ENCODE measurements at regions not wholly inside any gene's neighbourhood (a gene's known extent, or its start where the extent isn't known, plus 50 kb on each side); places are given as distances from the start of the nearest gene placed in this dataset.

GRCh38 chr4:163948920-163949455 is 454.5 kb downstream of the TMA16 start:
- Histone ChIP-seq H3K36me3 (no peaks in the 10 kb centered on the region), H3K4me3 (no peak overlapping the region), H3K4me1 (no peaks in the 10 kb centered on the region), H3K9me3 (peaks cover 3% of the 10 kb centered on the region), H3K27me3 (no peaks in the 10 kb centered on the region), H3K27ac (no peak overlapping the region)
- TF ChIP-seq EP300 (IDR thresholded peaks at IDR 0.05) (no peak), POLR2A (IDR thresholded peaks at IDR 0.05) (no peak), CTCF (IDR thresholded peaks at IDR 0.05) (no peak), POLR2AphosphoS5 (IDR thresholded peaks at IDR 0.05) (no peak)
- DNase-seq (ENCODE audit: low spot score in 2 of 2): no peak
- WGBS: 93% methylated on average over 9 of the region's 9 CpGs

DNA sequence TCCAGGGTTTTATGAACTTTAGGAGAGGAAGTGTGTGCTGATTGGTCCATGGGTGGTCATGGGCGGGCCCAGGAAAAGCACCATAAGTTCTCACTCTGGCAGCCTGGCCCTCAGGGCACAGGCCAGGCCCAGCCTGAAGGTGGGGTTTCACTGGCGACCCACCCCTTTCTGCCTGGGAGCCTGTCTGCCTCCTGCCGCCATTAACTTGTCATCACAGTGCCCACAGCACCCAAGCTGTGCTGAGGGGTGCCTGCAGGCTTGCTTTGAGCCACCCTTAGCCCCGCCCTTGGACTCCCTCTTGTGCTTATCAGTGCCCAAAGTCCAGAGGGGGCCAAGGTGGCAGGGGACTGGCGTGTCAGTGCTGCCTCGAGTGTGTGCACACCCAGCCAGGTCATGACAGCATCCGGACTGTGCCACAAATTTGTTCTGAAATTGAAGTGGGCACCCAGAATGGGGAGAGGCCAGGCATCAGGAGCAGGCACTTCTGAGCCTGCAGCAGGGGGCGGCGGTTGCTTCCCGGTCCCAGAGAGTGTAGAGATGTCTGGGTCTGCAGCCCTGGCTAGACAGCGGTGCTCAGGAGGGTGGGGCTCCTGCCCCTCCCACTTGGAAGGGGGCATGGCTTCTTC is 455.6 kb downstream of the TMA16 start:
- Histone ChIP-seq H3K4me3 (no peak overlapping the region), H3K36me3 (no peaks in the 10 kb centered on the region), H3K27me3 (no peaks in the 10 kb centered on the region), H3K27ac (no peak overlapping the region), H3K9me3 (peaks cover 3% of the 10 kb centered on the region), H3K4me1 (no peaks in the 10 kb centered on the region)
- WGBS: 97% methylated on average over 5 of the region's 11 CpGs
- TF ChIP-seq EP300 (IDR thresholded peaks at IDR 0.05): no peak
- TF ChIP-seq CTCF (IDR thresholded peaks at IDR 0.05): no peak
- TF ChIP-seq POLR2A (IDR thresholded peaks at IDR 0.05): no peak
- TF ChIP-seq POLR2AphosphoS5 (IDR thresholded peaks at IDR 0.05): no peak
- no peak for DNase-seq (ENCODE audit: low spot score in 2 of 2)

- TF ChIP-seq POLR2AphosphoS5 (IDR thresholded peaks at IDR 0.05) (no peak), POLR2A (IDR thresholded peaks at IDR 0.05) (no peak), EP300 (IDR thresholded peaks at IDR 0.05) (no peak), CTCF (IDR thresholded peaks at IDR 0.05) (no peak)
- 72% methylated on average over 4 of the region's 4 CpGs for whole genome bisulfite sequencing
- Histone ChIP-seq H3K4me1 (no peaks in the 10 kb centered on the region), H3K9me3 (no peaks in the 10 kb centered on the region), H3K36me3 (no peaks in the 10 kb centered on the region), H3K27ac (no peak overlapping the region), H3K27me3 (no peaks in the 10 kb centered on the region), H3K4me3 (no peak overlapping the region)
- no peak for DNase-seq (ENCODE audit: low spot score in 2 of 2)
Measured at GRCh38 chr4:163955288-163955687, 460.8 kb downstream of the TMA16 start.

DNA sequence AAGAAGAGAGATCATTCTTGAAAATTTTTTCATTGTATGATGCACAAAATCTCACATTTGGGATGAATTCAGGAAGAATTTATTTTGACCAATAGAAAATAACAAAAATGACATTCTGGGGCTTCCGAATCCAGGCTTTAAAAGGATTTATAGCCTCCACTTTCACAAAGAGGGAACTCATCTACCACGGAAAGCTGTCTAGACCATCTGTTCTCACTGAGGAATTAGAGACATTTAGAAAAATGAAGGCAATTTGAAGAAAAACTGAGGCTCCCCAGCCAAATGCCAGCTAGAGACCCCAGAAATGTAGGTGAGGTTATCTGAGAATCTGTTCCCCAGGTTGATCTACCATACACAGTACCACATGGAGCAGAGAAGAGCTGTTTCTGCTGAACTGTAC is 464.3 kb downstream of the TMA16 start:
- H3K4me3 ChIP-seq: no peak overlapping the region
- 67% methylated on average over 2 of the region's 2 CpGs for WGBS
- TF ChIP-seq EP300 (IDR thresholded peaks at IDR 0.05) (no peak), POLR2AphosphoS5 (IDR thresholded peaks at IDR 0.05) (no peak), CTCF (IDR thresholded peaks at IDR 0.05) (no peak), POLR2A (IDR thresholded peaks at IDR 0.05) (no peak)
- no peaks in the 10 kb centered on the region for H3K4me1 ChIP-seq
- no peaks in the 10 kb centered on the region for H3K9me3 ChIP-seq
- DNase-seq (ENCODE audit: low spot score in 2 of 2): no peak
- H3K36me3 ChIP-seq: no peaks in the 10 kb centered on the region
- no peak overlapping the region for H3K27ac ChIP-seq
- no peaks in the 10 kb centered on the region for H3K27me3 ChIP-seq

DNA sequence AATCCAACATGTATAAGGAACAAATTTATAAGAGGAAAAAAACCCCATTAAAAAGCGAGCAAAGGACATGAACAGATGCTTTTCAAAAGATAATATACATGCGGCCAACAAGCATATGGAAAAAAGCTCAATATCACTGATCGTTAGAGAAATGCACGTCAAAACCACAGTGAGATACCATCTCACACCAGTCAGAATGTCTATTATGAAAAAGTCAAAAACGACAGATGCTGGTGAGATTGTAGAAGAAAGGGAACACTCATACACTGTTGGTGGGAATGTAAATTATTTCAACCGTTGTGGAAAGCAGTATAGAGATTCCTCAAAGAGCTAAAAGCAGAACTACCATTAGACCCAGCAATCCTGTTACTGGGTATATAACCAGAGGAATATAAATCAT is 465.4 kb downstream of the TMA16 start:
- WGBS: 75% methylated on average over 6 of the region's 6 CpGs
- Histone ChIP-seq H3K27me3 (no peaks in the 10 kb centered on the region), H3K4me1 (no peaks in the 10 kb centered on the region), H3K36me3 (no peaks in the 10 kb centered on the region), H3K9me3 (no peaks in the 10 kb centered on the region), H3K27ac (no peak overlapping the region), H3K4me3 (no peak overlapping the region)
- DNase-seq (ENCODE audit: low spot score in 2 of 2): no peak
- no peak for TF ChIP-seq CTCF (IDR thresholded peaks at IDR 0.05)
- no peak for TF ChIP-seq POLR2A (IDR thresholded peaks at IDR 0.05)
- TF ChIP-seq POLR2AphosphoS5 (IDR thresholded peaks at IDR 0.05): no peak
- TF ChIP-seq EP300 (IDR thresholded peaks at IDR 0.05): no peak

Data from suprapubic skin (tissue), 4 donors.